WTC11 (cell line): ENCODE measurements at regions not wholly inside any gene's neighbourhood (a gene's known extent, or its start where the extent isn't known, plus 50 kb on each side); places are given as distances from the start of the nearest gene placed in this dataset.

Experiments used
- ATAC-seq: fragments of 200-7000 bp; cut with Tn5 transposase; 2 replicates; pipeline ENCODE4 v1.10.0; 2021; ENCODE audit warnings: mild to moderate bottlenecking, moderate library complexity
- CTCF ChIA-PET: fragments of 300-600 bp; sonication (Branson Sonifier 250); formaldehyde crosslinking; loops from one replicate; lab custom pipeline; 2021; ENCODE audit warnings: antibody characterized with exemption; lab: Charles Lee
- POLR2A ChIA-PET: fragments of 350-600 bp; sonication (Branson Sonifier 250); formaldehyde crosslinking; loops from one replicate; lab custom pipeline; 2021; ENCODE audit warnings: antibody characterized with exemption; lab: Charles Lee
- DNase-seq: peaks from one replicate; pipeline ENCODE4 v3.0.0; 2021; ENCODE audit warnings: low spot score
- H3K27ac Mint-ChIP-seq: 2 replicates; pipeline ENCODE4 v1.8.0; 2021; ENCODE audit warnings: mixed read lengths
- H3K27me3 Mint-ChIP-seq: 2 replicates; pipeline ENCODE4 v1.8.0; 2021; ENCODE audit warnings: low read depth, mild to moderate bottlenecking, moderate library complexity, mixed read lengths
- H3K36me3 Mint-ChIP-seq: 2 replicates; pipeline ENCODE4 v1.8.0; 2021; ENCODE audit warnings: mixed read lengths
- H3K4me1 Mint-ChIP-seq: 2 replicates; pipeline ENCODE4 v1.8.0; 2022; ENCODE audit warnings: mixed read lengths
- H3K4me3 Mint-ChIP-seq: 2 replicates; pipeline ENCODE4 v1.8.0; 2021; ENCODE audit warnings: mild to moderate bottlenecking, moderate library complexity, mixed read lengths
- H3K9me3 Mint-ChIP-seq: 2 replicates; pipeline ENCODE4 v1.8.0; 2021; ENCODE audit warnings: mixed read lengths
- CTCF ChIP-seq: fragments of 200-600 bp; IDR thresholded peaks from 2 replicates; pipeline ENCODE4 v1.8.0; 2022; ENCODE audit warnings: antibody characterized with exemption
- GTF2I ChIP-seq: fragments of 250-450 bp; sonication (Bioruptor Pico); conservative IDR thresholded peaks from 2 replicates; pipeline ENCODE4 v1.4.0; 2021; ENCODE audit warnings: mild to moderate bottlenecking
- MAX ChIP-seq: sonication (generic); formaldehyde crosslinking; IDR thresholded peaks from 2 replicates; pipeline ENCODE4 v1.8.0; 2022; ENCODE audit warnings: mild to moderate bottlenecking, missing genetic modification reagents
- NR2C2 ChIP-seq: sonication (generic); formaldehyde crosslinking; IDR thresholded peaks from 2 replicates; pipeline ENCODE4 v1.8.0; 2022; ENCODE audit warnings: mild to moderate bottlenecking, missing genetic modification reagents
- PRRX2 ChIP-seq: fragments of 250-450 bp; sonication (Bioruptor Pico); IDR thresholded peaks from 2 replicates; pipeline ENCODE4 v1.8.0; 2021; ENCODE audit warnings: mild to moderate bottlenecking
- STAT6 ChIP-seq: sonication (generic); formaldehyde crosslinking; conservative IDR thresholded peaks from 2 replicates; pipeline ENCODE4 v1.8.1; 2023; ENCODE audit warnings: mild to moderate bottlenecking, low read depth, missing genetic modification reagents, moderate library complexity
- TEAD1 ChIP-seq: sonication (generic); formaldehyde crosslinking; IDR thresholded peaks from 2 replicates; pipeline ENCODE4 v1.8.0; 2022; ENCODE audit warnings: mild to moderate bottlenecking, missing genetic modification reagents
- ZBTB43 ChIP-seq: sonication (generic); formaldehyde crosslinking; IDR thresholded peaks from 2 replicates; pipeline ENCODE4 v1.8.1; 2023; ENCODE audit warnings: mild to moderate bottlenecking, missing genetic modification reagents
- ZNF532 ChIP-seq: fragments of 250-450 bp; sonication (Bioruptor Pico); IDR thresholded peaks from 2 replicates; pipeline ENCODE4 v1.9.0; 2021; ENCODE audit warnings: mild to moderate bottlenecking, borderline replicate concordance
- ZSCAN18 ChIP-seq: fragments of 250-450 bp; sonication (Bioruptor Pico); IDR thresholded peaks from 2 replicates; pipeline ENCODE4 v2.1.2; 2022; ENCODE audit warnings: mild to moderate bottlenecking, moderate library complexity

GRCh38 chr20:61031101-61031830 lies 220.8 kb upstream of the CDH4 start:
- peaks cover 82% of the 10 kb centered on the region for H3K27me3 Mint-ChIP-seq
- H3K36me3 Mint-ChIP-seq = peaks cover 19% of the 10 kb centered on the region
- no peak overlapping the region for H3K27ac Mint-ChIP-seq
- TF ChIP-seq CTCF (no peak), ZBTB43 (CRISPR knock-in tag) (no peak), NR2C2 (CRISPR knock-in tag) (no peak), STAT6 (CRISPR knock-in tag) (no peak), PRRX2 (CRISPR knock-in tag) (no peak), ZNF532 (no peak), GTF2I (CRISPR knock-in tag) (no peak), MAX (no peak), ZSCAN18 (CRISPR knock-in tag) (no peak)
- DNase-seq (no peak), ATAC-seq (no peak)
- H3K9me3 Mint-ChIP-seq = peaks cover 44% of the 10 kb centered on the region
- H3K4me1 Mint-ChIP-seq = no peaks in the 10 kb centered on the region
- ChIA-PET CTCF (no interaction called here), POLR2A (no interaction called here)
- no peak overlapping the region for H3K4me3 Mint-ChIP-seq

- no peak for TF ChIP-seq GTF2I (CRISPR knock-in tag)
- TF ChIP-seq TEAD1 = no peak
- Mint-ChIP-seq H3K4me1 (no peaks in the 10 kb centered on the region), H3K4me3 (no peak overlapping the region), H3K27me3 (peaks cover 77% of the 10 kb centered on the region), H3K27ac (no peak overlapping the region), H3K36me3 (no peaks in the 10 kb centered on the region), H3K9me3 (peaks cover 18% of the 10 kb centered on the region)
- ATAC-seq = no peak
- ChIA-PET CTCF (no interaction called here), POLR2A (no interaction called here)
- no peak for DNase-seq
Measured at GRCh38 chr20:61037498-61037897, 214.6 kb upstream of the CDH4 start.
